Neural cell (in vitro differentiated cells): ENCODE measurements at regions not wholly inside any gene's neighbourhood (a gene's known extent, or its start where the extent isn't known, plus 50 kb on each side); places are given as distances from the start of the nearest gene placed in this dataset.

Source experiments
- H2AFZ ChIP-seq: fragments of 200-600, 300-800 bp; sonication (generic), shearing (Covaris generic); 2 replicates; pipeline ENCODE4 v1.6.0; 2014; ENCODE audit warnings: low read depth, mild to moderate bottlenecking, antibody characterized with exemption, low read length, moderate library complexity
- H3F3A ChIP-seq: fragments of 200-600 bp; shearing (Covaris generic); 2 replicates; pipeline ENCODE4 v1.6.1; 2016; ENCODE audit warnings: mild to moderate bottlenecking, moderate library complexity, mixed read lengths, antibody characterized with exemption, low read length; ENCODE audit not compliant: insufficient read depth, poor library complexity, severe bottlenecking
- H3K27ac ChIP-seq: fragments of 200-600, 300-800 bp; sonication (generic), shearing (Covaris generic); 2 replicates; pipeline ENCODE4 v1.5.1; 2014; ENCODE audit warnings: mild to moderate bottlenecking, low read length, moderate library complexity
- H3K27me3 ChIP-seq: fragments of 300-800, 200-600 bp; sonication (generic), shearing (Covaris generic); 2 replicates; pipeline ENCODE4 v1.6.0; 2014; ENCODE audit warnings: mild to moderate bottlenecking, low read depth, low read length, moderate library complexity; ENCODE audit not compliant: insufficient read depth
- H3K36me3 ChIP-seq: fragments of 300-800, 200-600 bp; sonication (generic), shearing (Covaris generic); 2 replicates; pipeline ENCODE4 v1.5.1; 2014; ENCODE audit warnings: mild to moderate bottlenecking, antibody characterized with exemption, low read length, moderate library complexity; ENCODE audit not compliant: insufficient read depth
- H3K4me2 ChIP-seq: fragments of 300-800, 200-600 bp; sonication (generic), shearing (Covaris generic); 2 replicates; pipeline ENCODE4 v1.6.0; 2014; ENCODE audit warnings: mild to moderate bottlenecking, low read length
- H3K4me3 ChIP-seq: fragments of 300-800, 200-600 bp; sonication (generic), shearing (Covaris generic); 2 replicates; pipeline ENCODE4 v1.5.1; 2014; ENCODE audit warnings: mild to moderate bottlenecking, low read length, moderate library complexity
- H3K79me2 ChIP-seq: fragments of 200-600 bp; shearing (Covaris generic); replicated peaks from 2 replicates; pipeline ENCODE4 v1.6.0; 2014; ENCODE audit warnings: mild to moderate bottlenecking, low read length, moderate library complexity; ENCODE audit not compliant: insufficient read depth
- H3K9ac ChIP-seq: fragments of 300-800, 200-600 bp; sonication (generic), shearing (Covaris generic); 2 replicates; pipeline ENCODE4 v1.6.1; 2016; ENCODE audit warnings: mild to moderate bottlenecking, low read length, mixed read lengths
- H3K9me2 ChIP-seq: fragments of 200-600 bp; shearing (Covaris generic); 2 replicates; pipeline ENCODE4 v1.6.1; 2016; ENCODE audit warnings: mild to moderate bottlenecking, low read length, mixed read lengths; ENCODE audit not compliant: insufficient read depth
- H3K9me3 ChIP-seq: fragments of 200-600, 300-800 bp; sonication (generic), shearing (Covaris generic); 2 replicates; pipeline ENCODE4 v1.6.1; 2016; ENCODE audit warnings: mild to moderate bottlenecking, mixed run types, low read length, moderate library complexity, mixed read lengths
- H4K20me1 ChIP-seq: fragments of 200-600 bp; shearing (Covaris generic); 2 replicates; pipeline ENCODE4 v1.6.1; 2016; ENCODE audit warnings: mild to moderate bottlenecking, mixed run types; ENCODE audit not compliant: insufficient read depth
- EP300 ChIP-seq: fragments of 450-650 bp; conservative IDR thresholded peaks from 2 replicates; pipeline ENCODE4 v1.6.1; 2014; ENCODE audit warnings: antibody characterized with exemption, mild to moderate bottlenecking, moderate library complexity; ENCODE audit not compliant: poor library complexity, severe bottlenecking
- EZH2 ChIP-seq: fragments of 200-600, 300-800 bp; shearing (Covaris generic), sonication (generic); IDR thresholded peaks from 2 replicates; pipeline ENCODE4 v1.6.1; 2014; ENCODE audit warnings: antibody characterized with exemption, low read length, borderline replicate concordance, mild to moderate bottlenecking; ENCODE audit not compliant: insufficient read depth, poor library complexity, severe bottlenecking
- MXI1 ChIP-seq: fragments of 450-650 bp; conservative IDR thresholded peaks from 2 replicates; pipeline ENCODE4 v1.6.1; 2014; ENCODE audit warnings: antibody characterized with exemption, mild to moderate bottlenecking; ENCODE audit not compliant: poor library complexity, severe bottlenecking
- RAD21 ChIP-seq: fragments of 450-650 bp; conservative IDR thresholded peaks from 2 replicates; pipeline ENCODE4 v1.6.1; 2014; ENCODE audit warnings: antibody characterized with exemption, mild to moderate bottlenecking, moderate library complexity
- SMC3 ChIP-seq: fragments of 450-650 bp; conservative IDR thresholded peaks from 2 replicates; pipeline ENCODE4 v1.6.1; 2014; ENCODE audit warnings: antibody characterized with exemption, mild to moderate bottlenecking, moderate library complexity; ENCODE audit not compliant: poor library complexity
- TAF1 ChIP-seq: IDR thresholded peaks from 2 replicates; pipeline ENCODE4 v1.6.1; 2012; ENCODE audit warnings: low read depth
- TF ChIP-seq, protein P1 (sequence below): IDR thresholded peaks from 2 replicates; pipeline ENCODE4 v1.6.1; 2012; ENCODE audit warnings: borderline replicate concordance
- TF ChIP-seq, protein P2 (sequence below): fragments of 450-650 bp; IDR thresholded peaks from 2 replicates; pipeline ENCODE4 v1.5.1; 2014; ENCODE audit warnings: antibody characterized with exemption, mild to moderate bottlenecking, moderate library complexity; ENCODE audit not compliant: poor library complexity, severe bottlenecking

- Histone ChIP-seq H3K9me2 (no peaks in the 10 kb centered on the region), H3K36me3 (no peaks in the 10 kb centered on the region), H4K20me1 (no peaks in the 10 kb centered on the region), H3K79me2 (no peaks in the 10 kb centered on the region), H3F3A (no peaks in the 10 kb centered on the region), H3K4me3 (no peak overlapping the region), H3K27ac (no peak overlapping the region), H3K4me2 (no peak overlapping the region), H2AFZ (no peak overlapping the region), H3K9me3 (no peaks in the 10 kb centered on the region), H3K9ac (no peak overlapping the region), H3K27me3 (no peaks in the 10 kb centered on the region)
- TF ChIP-seq EP300 (no peak), MXI1 (no peak), EZH2 (no peak), SMC3 (no peak), TAF1 (no peak)
- TF ChIP-seq, protein P1, sequence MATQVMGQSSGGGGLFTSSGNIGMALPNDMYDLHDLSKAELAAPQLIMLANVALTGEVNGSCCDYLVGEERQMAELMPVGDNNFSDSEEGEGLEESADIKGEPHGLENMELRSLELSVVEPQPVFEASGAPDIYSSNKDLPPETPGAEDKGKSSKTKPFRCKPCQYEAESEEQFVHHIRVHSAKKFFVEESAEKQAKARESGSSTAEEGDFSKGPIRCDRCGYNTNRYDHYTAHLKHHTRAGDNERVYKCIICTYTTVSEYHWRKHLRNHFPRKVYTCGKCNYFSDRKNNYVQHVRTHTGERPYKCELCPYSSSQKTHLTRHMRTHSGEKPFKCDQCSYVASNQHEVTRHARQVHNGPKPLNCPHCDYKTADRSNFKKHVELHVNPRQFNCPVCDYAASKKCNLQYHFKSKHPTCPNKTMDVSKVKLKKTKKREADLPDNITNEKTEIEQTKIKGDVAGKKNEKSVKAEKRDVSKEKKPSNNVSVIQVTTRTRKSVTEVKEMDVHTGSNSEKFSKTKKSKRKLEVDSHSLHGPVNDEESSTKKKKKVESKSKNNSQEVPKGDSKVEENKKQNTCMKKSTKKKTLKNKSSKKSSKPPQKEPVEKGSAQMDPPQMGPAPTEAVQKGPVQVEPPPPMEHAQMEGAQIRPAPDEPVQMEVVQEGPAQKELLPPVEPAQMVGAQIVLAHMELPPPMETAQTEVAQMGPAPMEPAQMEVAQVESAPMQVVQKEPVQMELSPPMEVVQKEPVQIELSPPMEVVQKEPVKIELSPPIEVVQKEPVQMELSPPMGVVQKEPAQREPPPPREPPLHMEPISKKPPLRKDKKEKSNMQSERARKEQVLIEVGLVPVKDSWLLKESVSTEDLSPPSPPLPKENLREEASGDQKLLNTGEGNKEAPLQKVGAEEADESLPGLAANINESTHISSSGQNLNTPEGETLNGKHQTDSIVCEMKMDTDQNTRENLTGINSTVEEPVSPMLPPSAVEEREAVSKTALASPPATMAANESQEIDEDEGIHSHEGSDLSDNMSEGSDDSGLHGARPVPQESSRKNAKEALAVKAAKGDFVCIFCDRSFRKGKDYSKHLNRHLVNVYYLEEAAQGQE: no peak
These were observed 145.9 kb upstream of the ITGB1 start for GRCh38 chr10:33103863-33104379.

DNA sequence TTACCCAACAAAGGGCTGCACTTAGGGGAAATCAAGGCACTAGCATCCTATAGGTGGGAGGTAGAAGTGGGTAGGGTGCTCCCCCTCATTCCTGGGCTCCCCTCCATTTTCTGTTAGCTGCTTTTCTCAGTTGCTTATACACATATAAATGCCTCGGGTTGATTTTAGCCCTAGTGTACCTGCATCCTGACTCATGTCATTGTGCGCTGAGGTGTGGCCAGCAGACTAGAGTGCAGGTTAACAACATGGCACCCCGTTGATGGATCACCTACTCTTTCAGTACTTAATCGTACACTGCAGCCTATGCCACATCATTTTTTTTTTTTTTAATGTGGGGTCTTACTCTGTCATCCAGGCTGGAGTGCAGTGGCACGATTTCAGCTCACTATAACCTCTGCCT is 144.0 kb upstream of the ITGB1 start:
- Histone ChIP-seq H4K20me1 (no peaks in the 10 kb centered on the region), H3K79me2 (no peaks in the 10 kb centered on the region), H3K9me3 (no peaks in the 10 kb centered on the region), H3K4me2 (no peak overlapping the region), H3K4me3 (no peak overlapping the region), H2AFZ (no peak overlapping the region), H3K9me2 (no peaks in the 10 kb centered on the region), H3K27me3 (no peaks in the 10 kb centered on the region), H3K9ac (no peak overlapping the region), H3K27ac (no peak overlapping the region), H3K36me3 (no peaks in the 10 kb centered on the region), H3F3A (no peaks in the 10 kb centered on the region)
- TF ChIP-seq EP300 (no peak), SMC3 (no peak), RAD21 (no peak), TAF1 (no peak)
- TF ChIP-seq, protein P1: no peak
- TF ChIP-seq, protein P2, sequence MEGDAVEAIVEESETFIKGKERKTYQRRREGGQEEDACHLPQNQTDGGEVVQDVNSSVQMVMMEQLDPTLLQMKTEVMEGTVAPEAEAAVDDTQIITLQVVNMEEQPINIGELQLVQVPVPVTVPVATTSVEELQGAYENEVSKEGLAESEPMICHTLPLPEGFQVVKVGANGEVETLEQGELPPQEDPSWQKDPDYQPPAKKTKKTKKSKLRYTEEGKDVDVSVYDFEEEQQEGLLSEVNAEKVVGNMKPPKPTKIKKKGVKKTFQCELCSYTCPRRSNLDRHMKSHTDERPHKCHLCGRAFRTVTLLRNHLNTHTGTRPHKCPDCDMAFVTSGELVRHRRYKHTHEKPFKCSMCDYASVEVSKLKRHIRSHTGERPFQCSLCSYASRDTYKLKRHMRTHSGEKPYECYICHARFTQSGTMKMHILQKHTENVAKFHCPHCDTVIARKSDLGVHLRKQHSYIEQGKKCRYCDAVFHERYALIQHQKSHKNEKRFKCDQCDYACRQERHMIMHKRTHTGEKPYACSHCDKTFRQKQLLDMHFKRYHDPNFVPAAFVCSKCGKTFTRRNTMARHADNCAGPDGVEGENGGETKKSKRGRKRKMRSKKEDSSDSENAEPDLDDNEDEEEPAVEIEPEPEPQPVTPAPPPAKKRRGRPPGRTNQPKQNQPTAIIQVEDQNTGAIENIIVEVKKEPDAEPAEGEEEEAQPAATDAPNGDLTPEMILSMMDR: no peak
